Kidney (tissue), 13 donors: ENCODE measurements at regions not wholly inside any gene's neighbourhood (a gene's known extent, or its start where the extent isn't known, plus 50 kb on each side); places are given as distances from the start of the nearest gene placed in this dataset.
"Not testable (repeated sequence)": the region's sequence is repeated elsewhere in the genome, so short reads cannot be mapped to it uniquely, and the experiment has no call there.

Source experiments
- DNase-seq, 5 donors: peaks; one replicate each; pipeline ENCODE4 v3.0.0-alpha.2; 2013 to 2020
- FAIRE-seq: peaks from 2 replicates; lab custom pipeline; 2012; peaks lifted over from hg19 to GRCh38; lab: Jason Lieb, UNC
- H3K27ac ChIP-seq, 2 donors: one replicate each; pipeline ENCODE4 v1.7.0; 2013; ENCODE audit warnings: low read depth in 2 of 2, low read length in 2 of 2, inconsistent platforms in 1 of 2
- H3K27me3 ChIP-seq: one replicate; pipeline ENCODE4 v1.7.1; 2013; ENCODE audit warnings: low read length, inconsistent platforms; ENCODE audit not compliant: control insufficient read depth, insufficient read depth
- H3K36me3 ChIP-seq, 3 donors: one replicate each; pipeline versions ENCODE4 v1.7.0 to v1.7.1; 2013; ENCODE audit warnings: low read length in 3 of 3, control low read depth in 1 of 3, inconsistent platforms in 1 of 3; ENCODE audit not compliant: insufficient read depth in 3 of 3, control insufficient read depth in 2 of 3
- H3K4me1 ChIP-seq, 3 donors: one replicate each; pipeline versions ENCODE4 v1.7.0 to v1.7.1; 2013; ENCODE audit warnings: low read length in 3 of 3, inconsistent platforms in 1 of 3, low read depth in 1 of 3; ENCODE audit not compliant: control insufficient read depth in 2 of 3, insufficient read depth in 2 of 3
- H3K4me3 ChIP-seq, 3 donors: one replicate each; pipeline versions ENCODE4 v1.7.0 to v1.8.1; 2013; ENCODE audit warnings: low read length in 3 of 3, control low read depth in 1 of 3, inconsistent platforms in 1 of 3
- H3K9ac ChIP-seq, 3 donors: one replicate each; pipeline versions ENCODE4 v1.7.0 to v1.7.1; 2013; ENCODE audit warnings: low read length in 3 of 3, control low read depth in 1 of 3, inconsistent platforms in 1 of 3
- H3K9me3 ChIP-seq, 3 donors: one replicate each; pipeline versions ENCODE4 v1.7.0 to v1.7.1; 2013; ENCODE audit warnings: low read length in 3 of 3, control low read depth in 1 of 3, inconsistent platforms in 1 of 3; ENCODE audit not compliant: control insufficient read depth in 2 of 3, insufficient read depth in 1 of 3
- CTCF ChIP-seq: IDR thresholded peaks from 3 replicates; pipeline ENCODE4 v1.5.1; 2012; ENCODE audit warnings: mild to moderate bottlenecking, moderate library complexity, borderline replicate concordance; ENCODE audit not compliant: insufficient read depth; ENCODE audit errors: extremely low read depth
- intact Hi-C: fragments of 100-400 bp; cut with DNase I; formaldehyde crosslinking; loops from one replicate; pipeline ENCODE4 v1.11.1; 2022
- donor health status: control.
- donor health status: control.
- donor health status: control.
- donor health status: control.
- donor health status: control.
- donor health status: DM: yes; HTN: yes; CAD: no.
- donor health status: Normal renal cell carcinoma (clear cell type).

GRCh38 chrY:26354191-26354590, 732.3 kb downstream of the CDY1 start:
- H3K27ac ChIP-seq, result no peak overlapping the region
- no peaks in the 10 kb centered on the region for H3K4me1 ChIP-seq
- no peaks in the 10 kb centered on the region for H3K9me3 ChIP-seq
- no peaks in the 10 kb centered on the region for H3K36me3 ChIP-seq
- no peak for DNase-seq
- no peak for FAIRE-seq
- no peak overlapping the region for H3K9ac ChIP-seq
- no peaks in the 10 kb centered on the region for H3K27me3 ChIP-seq
- TF ChIP-seq CTCF, result no peak
- no peak overlapping the region for H3K4me3 ChIP-seq
- intact Hi-C loops, result no loop called here

- H3K27me3 ChIP-seq, H3K4me3 ChIP-seq, H3K27ac ChIP-seq, FAIRE-seq, H3K9ac ChIP-seq, H3K9me3 ChIP-seq, H3K36me3 ChIP-seq, H3K4me1 ChIP-seq, DNase-seq, intact Hi-C loops: not testable (repeated sequence)
Observed at GRCh38 chrY:26359869-26360268, 738.0 kb downstream of the CDY1 start.

GRCh38 chrY:26360472-26360871, 738.6 kb downstream of the CDY1 start:
- DNase-seq, FAIRE-seq, H3K4me1 ChIP-seq, H3K4me3 ChIP-seq, H3K27ac ChIP-seq, H3K9ac ChIP-seq, intact Hi-C loops, H3K9me3 ChIP-seq, H3K36me3 ChIP-seq, H3K27me3 ChIP-seq: not testable (repeated sequence)

- H3K36me3 ChIP-seq, FAIRE-seq, H3K4me1 ChIP-seq, intact Hi-C loops, H3K9me3 ChIP-seq, H3K27me3 ChIP-seq, H3K27ac ChIP-seq, H3K9ac ChIP-seq, DNase-seq, H3K4me3 ChIP-seq: not testable (repeated sequence)
Observed at GRCh38 chrY:26363442-26363841, 741.5 kb downstream of the CDY1 start.

GRCh38 chrY:26366091-26366490, 744.2 kb downstream of the CDY1 start:
- H3K4me1 ChIP-seq, H3K9me3 ChIP-seq, H3K27me3 ChIP-seq, intact Hi-C loops, DNase-seq, H3K9ac ChIP-seq, H3K36me3 ChIP-seq, H3K27ac ChIP-seq, H3K4me3 ChIP-seq, FAIRE-seq: not testable (repeated sequence)

GRCh38 chrY:26372480-26372879, 750.6 kb downstream of the CDY1 start:
- H3K36me3 ChIP-seq, H3K4me3 ChIP-seq, H3K4me1 ChIP-seq, H3K27ac ChIP-seq, H3K9me3 ChIP-seq, intact Hi-C loops, FAIRE-seq, DNase-seq, H3K9ac ChIP-seq, H3K27me3 ChIP-seq: not testable (repeated sequence)
